Psoas muscle (tissue), 7 donors: ENCODE measurements at regions not wholly inside any gene's neighbourhood (a gene's known extent, or its start where the extent isn't known, plus 50 kb on each side); places are given as distances from the start of the nearest gene placed in this dataset.
"Not testable (repeated sequence)": the region's sequence is repeated elsewhere in the genome, so short reads cannot be mapped to it uniquely, and the experiment has no call there.

Source experiments
- ATAC-seq, 4 donors: fragments of 200-7000 bp; cut with Tn5 transposase; one replicate each; pipeline ENCODE4 v1.9.1; 2020; ENCODE audit warnings: moderate library complexity in 3 of 4, mild to moderate bottlenecking in 2 of 4
- DNase-seq, 2 donors: peaks; one replicate each; pipeline ENCODE4 v3.0.0-alpha.2; 2020
- H3K27ac ChIP-seq: fragments of 200-600 bp; one replicate; pipeline ENCODE4 v1.8.0; 2022
- H3K27me3 ChIP-seq, 3 donors: fragments of 200-600 bp in 1 of 3; one replicate each; pipeline versions ENCODE4 v1.6.1 to v1.8.0; 2013 to 2022; ENCODE audit warnings: low read length in 2 of 3, mild to moderate bottlenecking in 2 of 3, moderate library complexity in 1 of 3; ENCODE audit not compliant: insufficient read depth in 3 of 3
- H3K36me3 ChIP-seq, 2 donors: fragments of 200-600 bp in 1 of 2; one replicate each; pipeline versions ENCODE4 v1.6.1 to v1.8.0; 2013 to 2022; ENCODE audit warnings: low read depth in 1 of 2, mild to moderate bottlenecking in 1 of 2, moderate library complexity in 1 of 2; ENCODE audit not compliant: insufficient read depth in 1 of 2
- H3K4me1 ChIP-seq: fragments of 200-600 bp; one replicate; pipeline ENCODE4 v1.8.0; 2022
- H3K4me3 ChIP-seq: fragments of 200-600 bp; one replicate; pipeline ENCODE4 v1.8.0; 2022; ENCODE audit warnings: mild to moderate bottlenecking
- H3K9me3 ChIP-seq: fragments of 200-600 bp; one replicate; pipeline ENCODE4 v1.8.0; 2022
- CTCF ChIP-seq: fragments of 200-600 bp; IDR thresholded peaks from one replicate; pipeline ENCODE4 v1.8.0; 2022; ENCODE audit warnings: antibody characterized with exemption
- WGBS, 3 donors: extraction: QIAGEN DNeasy Blood & Tissue Kit; methylation state at CpG; one replicate each; pipeline versions ENCODE4 v1.1.6 to v1.1.7; 2013; 5-methylcytosine and 5-hydroxymethylcytosine counted together
- intact Hi-C, 2 donors: fragments of 100-400 bp; cut with DNase I; formaldehyde crosslinking; loops; one replicate each; pipeline versions ENCODE4 v1.11.0 to v1.14.2; 2022
- donor health status: healthy with polysubstance abuse.
- donor health status: DM: no; HTN: no; CAD: no; lungs with moderate emphysema.
- donor health status: Bipolar disorder and iron deficiency.
- donor health status: healthy.
- donor health status: DM: yes; HTN: yes; CAD: no.
- donor health status: DM: no; HTN: no; CAD: no.
- donor health status: DM: yes; HTN: yes; CAD: no.

- H3K4me3 ChIP-seq: no peak overlapping the region
- DNase-seq (no peak), ATAC-seq (no peak)
- H3K36me3 ChIP-seq: no peaks in the 10 kb centered on the region
- 76 to 83% (median 80%) methylated on average over 3 of the region's 3 CpGs for WGBS, 3 donors
- no peak overlapping the region for H3K27ac ChIP-seq
- H3K9me3 ChIP-seq: no peaks in the 10 kb centered on the region
- no peak for TF ChIP-seq CTCF
- H3K27me3 ChIP-seq: no peaks in the 10 kb centered on the region
- intact Hi-C loops: no loop called here
- no peaks in the 10 kb centered on the region for H3K4me1 ChIP-seq
Observed at GRCh38 chr3:20564966-20565365, 379.0 kb upstream of the SGO1 start.

GRCh38 chr3:20563985-20564384 lies 378.0 kb upstream of the SGO1 start:
- intact Hi-C loops: no loop called here
- no peaks in the 10 kb centered on the region for H3K9me3 ChIP-seq
- DNase-seq (no peak), ATAC-seq (no peak)
- H3K4me1 ChIP-seq: no peaks in the 10 kb centered on the region
- TF ChIP-seq CTCF: no peak
- no peak overlapping the region for H3K27ac ChIP-seq
- 93 to 99% (median 96%) methylated on average over 2 of the region's 2 CpGs for WGBS, 3 donors
- H3K4me3 ChIP-seq: no peak overlapping the region
- no peaks in the 10 kb centered on the region for H3K27me3 ChIP-seq
- H3K36me3 ChIP-seq: no peaks in the 10 kb centered on the region

GRCh38 chr3:20563251-20563650 lies 377.2 kb upstream of the SGO1 start:
- Histone ChIP-seq H3K4me1 (no peaks in the 10 kb centered on the region), H3K4me3 (no peak overlapping the region), H3K27me3 (no peaks in the 10 kb centered on the region), H3K36me3 (no peaks in the 10 kb centered on the region), H3K27ac (no peak overlapping the region), H3K9me3 (no peaks in the 10 kb centered on the region)
- WGBS, 3 donors: 35 to 51% (median 47%) methylated on average over 4 of the region's 4 CpGs
- ATAC-seq: no peak
- intact Hi-C loops: no loop called here
- TF ChIP-seq CTCF: no peak
- DNase-seq: no peak

- ATAC-seq (no peak), DNase-seq (no peak)
- Histone ChIP-seq H3K27ac (no peak overlapping the region), H3K36me3 (no peaks in the 10 kb centered on the region), H3K27me3 (no peaks in the 10 kb centered on the region), H3K4me3 (no peak overlapping the region), H3K9me3 (no peaks in the 10 kb centered on the region), H3K4me1 (no peaks in the 10 kb centered on the region)
- 30 to 39% (median 38%) methylated on average over 2 of the region's 2 CpGs for WGBS, 3 donors
- no peak for TF ChIP-seq CTCF
- intact Hi-C loops: no loop called here
Observed at GRCh38 chr3:20561166-20561565, 375.2 kb upstream of the SGO1 start.

- H3K4me1 ChIP-seq, ATAC-seq, intact Hi-C loops, DNase-seq, H3K27ac ChIP-seq, H3K4me3 ChIP-seq, H3K27me3 ChIP-seq, H3K9me3 ChIP-seq, H3K36me3 ChIP-seq: not testable (repeated sequence)
- WGBS, 3 donors: 90 to 100% (median 92%) methylated on average over 5 of the region's 5 CpGs
Observed at GRCh38 chr3:20560446-20560845, 374.4 kb upstream of the SGO1 start.
